ENCODE measurements at regions not wholly inside any gene's neighbourhood (a gene's known extent, or its start where the extent isn't known, plus 50 kb on each side); places are given as distances from the start of the nearest gene placed in this dataset.
"Not testable (repeated sequence)": the region's sequence is repeated elsewhere in the genome, so short reads cannot be mapped to it uniquely, and the experiment has no call there.

GRCh38 chr20:52098186-52098585 lies 93.4 kb downstream of the ZFP64 start:
- DNase-seq, result no peak

GRCh38 chr20:52096117-52096516 lies 95.5 kb downstream of the ZFP64 start:
- DNase-seq, result no peak

- no peak for DNase-seq
Observed at GRCh38 chr20:52094693-52095092, 96.9 kb downstream of the ZFP64 start.

- DNase-seq, result no peak
Observed at GRCh38 chr20:52093575-52093974, 98.0 kb downstream of the ZFP64 start.

- DNase-seq, result no peak
Observed at GRCh38 chr20:52090035-52090434, 101.5 kb downstream of the ZFP64 start.

- DNase-seq, result no peak
Observed at GRCh38 chr20:52087471-52087870, 104.1 kb downstream of the ZFP64 start.

- DNase-seq, result no peak
Observed at GRCh38 chr20:52086878-52087277, 104.7 kb downstream of the ZFP64 start.

GRCh38 chr20:52084727-52085126 lies 106.9 kb downstream of the ZFP64 start:
- DNase-seq, result no peak

GRCh38 chr20:52083627-52084232 lies 107.8 kb downstream of the ZFP64 start:
- no peak for DNase-seq

- no peak for DNase-seq
Observed at GRCh38 chr20:52082612-52083011, 109.0 kb downstream of the ZFP64 start.

- no peak for DNase-seq
Observed at GRCh38 chr20:52081791-52082190, 109.8 kb downstream of the ZFP64 start.

- no peak for DNase-seq
Observed at GRCh38 chr20:52081066-52081465, 110.5 kb downstream of the ZFP64 start.

GRCh38 chr20:52078289-52078688 lies 113.3 kb downstream of the ZFP64 start:
- no peak for DNase-seq

GRCh38 chr20:52076164-52076563 lies 115.4 kb downstream of the ZFP64 start:
- no peak for DNase-seq

GRCh38 chr20:52075400-52075799 lies 116.2 kb downstream of the ZFP64 start:
- DNase-seq, result no peak

- no peak for DNase-seq
Observed at GRCh38 chr20:52071136-52071535, 120.4 kb downstream of the ZFP64 start.

- DNase-seq, result no peak
Observed at GRCh38 chr20:52064931-52065330, 126.6 kb downstream of the ZFP64 start.

GRCh38 chr20:52062452-52063209 lies 128.9 kb downstream of the ZFP64 start:
- DNase-seq, result no peak

- DNase-seq, result no peak
Observed at GRCh38 chr20:52060794-52061714, 130.5 kb downstream of the ZFP64 start.

- not testable (repeated sequence) for DNase-seq
Observed at GRCh38 chr20:52057133-52057532, 134.4 kb downstream of the ZFP64 start.

GRCh38 chr20:52056203-52057062 lies 135.1 kb downstream of the ZFP64 start:
- no peak for DNase-seq

GRCh38 chr20:52054123-52054522 lies 137.5 kb downstream of the ZFP64 start:
- DNase-seq, result no peak
